ENCODE measurements at regions not wholly inside any gene's neighbourhood (a gene's known extent, or its start where the extent isn't known, plus 50 kb on each side); places are given as distances from the start of the nearest gene placed in this dataset.

- TF ChIP-seq POLR2A (IDR thresholded peaks at IDR 0.05; ENCODE audit: low read depth, low read length) (no peak), CTCF (IDR thresholded peaks at IDR 0.05; ENCODE audit: extremely low read depth in 1 of 2, insufficient read depth in 1 of 2, low read depth in 1 of 2, low read length in 2 of 2) (no peak), POLR2AphosphoS5 (IDR thresholded peaks at IDR 0.05; ENCODE audit: insufficient read depth, low read depth, low read length) (no peak), EZH2 (IDR thresholded peaks at IDR 0.05; ENCODE audit: borderline replicate concordance, low read depth, low read length, severe bottlenecking) (no peak), MYC (IDR thresholded peaks at IDR 0.05; ENCODE audit: low read depth, low read length) (no peak), FOS (IDR thresholded peaks at IDR 0.05; ENCODE audit: borderline replicate concordance, insufficient read depth, low read length) (no peak), MAX (IDR thresholded peaks at IDR 0.05; ENCODE audit: insufficient read depth, insufficient read length) (no peak), GATA2 (IDR thresholded peaks at IDR 0.05; ENCODE audit: insufficient read depth, insufficient read length, low read depth, low read length) (no peak), JUN (IDR thresholded peaks at IDR 0.05; ENCODE audit: borderline replicate concordance, insufficient read depth, insufficient read length, low read depth) (no peak)
These were observed 284.7 kb downstream of the TRIB2 start for GRCh38 chr2:13001408-13001807.

Measured in endothelial cell of umbilical vein (primary cell).